ENCODE measurements at regions not wholly inside any gene's neighbourhood (a gene's known extent, or its start where the extent isn't known, plus 50 kb on each side); places are given as distances from the start of the nearest gene placed in this dataset.

- H3K4me3 ChIP-seq, result no peak overlapping the region
- H3K9me3 ChIP-seq, result no peaks in the 10 kb centered on the region
- no peaks in the 10 kb centered on the region for H3K27me3 ChIP-seq
- DNase-seq, result no peak
- intact Hi-C loops (cut with DNase I), result no loop called here
- WGBS, 2 donors, result 53 to 63% methylated on average over 5 of the region's 5 CpGs
- H3K27ac ChIP-seq, result no peak overlapping the region
- H3K36me3 ChIP-seq, result no peaks in the 10 kb centered on the region
- peaks cover 0 to 5% (median 0%) of the 10 kb centered on the region in 3 donors for H3K4me1 ChIP-seq
- TF ChIP-seq CTCF (IDR thresholded peaks at IDR 0.05), result no peak
- TF ChIP-seq POLR2A (IDR thresholded peaks at IDR 0.05), result no peak
Observed at GRCh38 chr10:94178475-94179253, 184.1 kb downstream of the NOC3L start.

GRCh38 chr10:94180576-94180975 lies 182.2 kb downstream of the NOC3L start:
- Histone ChIP-seq H3K9me3 (no peaks in the 10 kb centered on the region), H3K4me3 (no peak overlapping the region), H3K36me3 (no peaks in the 10 kb centered on the region), H3K27ac (no peak overlapping the region), H3K4me1 (peaks cover 0 to 5% (median 0%) of the 10 kb centered on the region in 3 donors), H3K27me3 (no peaks in the 10 kb centered on the region)
- DNase-seq, result no peak
- intact Hi-C loops (cut with DNase I), result no loop called here
- 63 to 82% methylated on average over 2 of the region's 2 CpGs for WGBS, 2 donors
- no peak for TF ChIP-seq CTCF (IDR thresholded peaks at IDR 0.05)
- TF ChIP-seq POLR2A (IDR thresholded peaks at IDR 0.05), result no peak

- Histone ChIP-seq H3K36me3 (no peaks in the 10 kb centered on the region), H3K9me3 (no peaks in the 10 kb centered on the region), H3K27me3 (no peaks in the 10 kb centered on the region), H3K4me3 (no peak overlapping the region), H3K27ac (no peak overlapping the region), H3K4me1 (no peaks in the 10 kb centered on the region)
- intact Hi-C loops (cut with DNase I), result no loop called here
- no peak for DNase-seq
- TF ChIP-seq CTCF (IDR thresholded peaks at IDR 0.05) (no peak), POLR2A (IDR thresholded peaks at IDR 0.05) (no peak)
- WGBS, 2 donors, result 56 to 69% methylated on average over 7 of the region's 7 CpGs
Observed at GRCh38 chr10:94183666-94184264, 179.0 kb downstream of the NOC3L start.

- no peaks in the 10 kb centered on the region for H3K4me1 ChIP-seq
- no peak for DNase-seq
Observed at GRCh38 chr10:94186722-94187121, 176.0 kb downstream of the NOC3L start.

GRCh38 chr10:94192333-94192732 lies 170.4 kb downstream of the NOC3L start:
- no peaks in the 10 kb centered on the region for H3K27me3 ChIP-seq
- no peak overlapping the region for H3K4me3 ChIP-seq
- no peak overlapping the region for H3K27ac ChIP-seq
- no peaks in the 10 kb centered on the region for H3K36me3 ChIP-seq
- no peaks in the 10 kb centered on the region for H3K9me3 ChIP-seq
- DNase-seq, result no peak
- WGBS, 2 donors, result 81% methylated on average over 3 of the region's 3 CpGs
- H3K4me1 ChIP-seq, result peaks cover 0 to 18% (median 0%) of the 10 kb centered on the region in 3 donors
- intact Hi-C loops (cut with DNase I), result no loop called here
- TF ChIP-seq POLR2A (IDR thresholded peaks at IDR 0.05), result no peak
- no peak for TF ChIP-seq CTCF (IDR thresholded peaks at IDR 0.05)

More at GRCh38 chr10:94186722-94187121, 176.0 kb downstream of the NOC3L start:
- no peak overlapping the region for H3K27ac ChIP-seq
- H3K36me3 ChIP-seq, result no peaks in the 10 kb centered on the region
- WGBS, 2 donors, result 79 to 91% methylated on average over 2 of the region's 2 CpGs
- H3K9me3 ChIP-seq, result no peaks in the 10 kb centered on the region
- no peaks in the 10 kb centered on the region for H3K27me3 ChIP-seq
- intact Hi-C loops (cut with DNase I), result no loop called here
- H3K4me3 ChIP-seq, result no peak overlapping the region
- TF ChIP-seq POLR2A (IDR thresholded peaks at IDR 0.05), result no peak
